ENCODE measurements at regions not wholly inside any gene's neighbourhood (a gene's known extent, or its start where the extent isn't known, plus 50 kb on each side); places are given as distances from the start of the nearest gene placed in this dataset.
A peak's percentile ranks its signal among the peaks of the same experiment; 100 is the strongest.

GRCh38 chr9:13957089-13957488 lies 356.9 kb downstream of the NFIB start:
- Mint-ChIP-seq H3K4me1 (peaks cover 56% of the 10 kb centered on the region), H3K27ac (peak overlapping the region; percentile 89), H3K36me3 (no peaks in the 10 kb centered on the region), H3K27me3 (ENCODE audit: low read depth) (no peaks in the 10 kb centered on the region), H3K9me3 (no peaks in the 10 kb centered on the region), H3K4me3 (no peak overlapping the region)
- DNase-seq (ENCODE audit: low spot score in 2 of 2, unreplicated experiment in 2 of 2), result no peak
- no peak for TF ChIP-seq CTCF (IDR thresholded peaks at IDR 0.05; ENCODE audit: unreplicated experiment)

GRCh38 chr9:13956107-13956506 lies 357.8 kb downstream of the NFIB start:
- Mint-ChIP-seq H3K4me3 (peak overlapping the region; percentile 5), H3K27me3 (ENCODE audit: low read depth) (no peaks in the 10 kb centered on the region), H3K9me3 (no peaks in the 10 kb centered on the region), H3K4me1 (peaks cover 47% of the 10 kb centered on the region), H3K36me3 (no peaks in the 10 kb centered on the region), H3K27ac (peak overlapping the region; percentile 88)
- no peak for TF ChIP-seq CTCF (IDR thresholded peaks at IDR 0.05; ENCODE audit: unreplicated experiment)
- DNase-seq (ENCODE audit: low spot score in 2 of 2, unreplicated experiment in 2 of 2), result no peak

- no peak for TF ChIP-seq CTCF (IDR thresholded peaks at IDR 0.05; ENCODE audit: unreplicated experiment)
- Mint-ChIP-seq H3K27me3 (ENCODE audit: low read depth) (no peaks in the 10 kb centered on the region), H3K36me3 (peaks cover 9% of the 10 kb centered on the region), H3K4me1 (peaks cover 43% of the 10 kb centered on the region), H3K9me3 (peaks cover 10% of the 10 kb centered on the region), H3K27ac (no peak overlapping the region), H3K4me3 (no peak overlapping the region)
- DNase-seq (ENCODE audit: low spot score in 2 of 2, unreplicated experiment in 2 of 2), result no peak
These were observed 361.0 kb downstream of the NFIB start for GRCh38 chr9:13952906-13953305.

- H3K27me3 Mint-ChIP-seq (ENCODE audit: low read depth), result no peaks in the 10 kb centered on the region
- DNase-seq (ENCODE audit: low spot score in 2 of 2, unreplicated experiment in 2 of 2), result no peak
- H3K4me1 Mint-ChIP-seq, result peaks cover 24% of the 10 kb centered on the region
These were observed 365.9 kb downstream of the NFIB start for GRCh38 chr9:13948037-13948436.

GRCh38 chr9:13943176-13943575 lies 370.8 kb downstream of the NFIB start:
- Mint-ChIP-seq H3K4me3 (no peak overlapping the region), H3K27me3 (ENCODE audit: low read depth) (no peaks in the 10 kb centered on the region), H3K9me3 (no peaks in the 10 kb centered on the region), H3K4me1 (peaks cover 65% of the 10 kb centered on the region), H3K36me3 (no peaks in the 10 kb centered on the region), H3K27ac (no peak overlapping the region)
- no peak for DNase-seq (ENCODE audit: low spot score in 2 of 2, unreplicated experiment in 2 of 2)
- no peak for TF ChIP-seq CTCF (IDR thresholded peaks at IDR 0.05; ENCODE audit: unreplicated experiment)

More at GRCh38 chr9:13948037-13948436, 365.9 kb downstream of the NFIB start:
- H3K27ac Mint-ChIP-seq, result peak overlapping the region; percentile 50
- H3K36me3 Mint-ChIP-seq, result peaks cover 9% of the 10 kb centered on the region
- TF ChIP-seq CTCF (IDR thresholded peaks at IDR 0.05; ENCODE audit: unreplicated experiment), result no peak
- peaks cover 10% of the 10 kb centered on the region for H3K9me3 Mint-ChIP-seq
- H3K4me3 Mint-ChIP-seq, result no peak overlapping the region

- no peaks in the 10 kb centered on the region for H3K9me3 Mint-ChIP-seq
- no peak for DNase-seq (ENCODE audit: low spot score in 2 of 2, unreplicated experiment in 2 of 2)
- H3K36me3 Mint-ChIP-seq, result no peaks in the 10 kb centered on the region
- no peak for TF ChIP-seq CTCF (IDR thresholded peaks at IDR 0.05; ENCODE audit: unreplicated experiment)
- peaks cover 65% of the 10 kb centered on the region for H3K4me1 Mint-ChIP-seq
- H3K4me3 Mint-ChIP-seq, result no peak overlapping the region
- no peaks in the 10 kb centered on the region for H3K27me3 Mint-ChIP-seq (ENCODE audit: low read depth)
- peak overlapping the region; percentile 73 for H3K27ac Mint-ChIP-seq
These were observed 371.2 kb downstream of the NFIB start for GRCh38 chr9:13942695-13943094.
